GM18951 (cell line): ENCODE measurements at regions not wholly inside any gene's neighbourhood (a gene's known extent, or its start where the extent isn't known, plus 50 kb on each side); places are given as distances from the start of the nearest gene placed in this dataset.
"Not testable (repeated sequence)": the region's sequence is repeated elsewhere in the genome, so short reads cannot be mapped to it uniquely, and the experiment has no call there.

Experiments
- POLR2A ChIP-seq: IDR thresholded peaks from 4 replicates; pipeline ENCODE4 v1.6.1; 2011; ENCODE audit warnings: mild to moderate bottlenecking; ENCODE audit not compliant: insufficient read length, insufficient read depth; ENCODE audit errors: extremely low read depth
- in situ Hi-C: fragments of 300-500 bp; cut with MboI; formaldehyde crosslinking; loops from one replicate; pipeline ENCODE4 v1.12.0; 2022; ENCODE audit warnings: low sequenced_read_pairs, mixed read lengths, inconsistent platforms; ENCODE audit not compliant: unreplicated experiment

GRCh38 chr13:31517599-31517998 is 221.7 kb upstream of the RXFP2 start:
- TF ChIP-seq POLR2A = no peak
- in situ Hi-C loops = no loop called here

- in situ Hi-C loops = no loop called here
- no peak for TF ChIP-seq POLR2A
These were observed 220.7 kb upstream of the RXFP2 start for GRCh38 chr13:31518645-31519044.

- no peak for TF ChIP-seq POLR2A
- in situ Hi-C loops = no loop called here
These were observed 217.9 kb upstream of the RXFP2 start for GRCh38 chr13:31521435-31521834.

GRCh38 chr13:31522396-31522795 is 216.9 kb upstream of the RXFP2 start:
- in situ Hi-C loops = no loop called here
- no peak for TF ChIP-seq POLR2A

- in situ Hi-C loops = no loop called here
- no peak for TF ChIP-seq POLR2A
These were observed 211.2 kb upstream of the RXFP2 start for GRCh38 chr13:31528176-31528575.

GRCh38 chr13:31528758-31529157 is 210.6 kb upstream of the RXFP2 start:
- in situ Hi-C loops = no loop called here
- TF ChIP-seq POLR2A = no peak

- TF ChIP-seq POLR2A = no peak
- in situ Hi-C loops = no loop called here
These were observed 208.4 kb upstream of the RXFP2 start for GRCh38 chr13:31530922-31531321.

- TF ChIP-seq POLR2A = no peak
- in situ Hi-C loops = no loop called here
These were observed 202.3 kb upstream of the RXFP2 start for GRCh38 chr13:31537052-31537451.

GRCh38 chr13:31538067-31539042 is 201.0 kb upstream of the RXFP2 start:
- in situ Hi-C loops = no loop called here

GRCh38 chr13:31540281-31540680 is 199.0 kb upstream of the RXFP2 start:
- no peak for TF ChIP-seq POLR2A
- in situ Hi-C loops = no loop called here

More at GRCh38 chr13:31538067-31539042, 201.0 kb upstream of the RXFP2 start:
- no peak for TF ChIP-seq POLR2A

- no peak for TF ChIP-seq POLR2A
- in situ Hi-C loops = no loop called here
These were observed 196.1 kb upstream of the RXFP2 start for GRCh38 chr13:31543190-31543589.

GRCh38 chr13:31545616-31546015 is 193.7 kb upstream of the RXFP2 start:
- no peak for TF ChIP-seq POLR2A
- in situ Hi-C loops = no loop called here

- in situ Hi-C loops = no loop called here
- TF ChIP-seq POLR2A = no peak
These were observed 182.9 kb upstream of the RXFP2 start for GRCh38 chr13:31556376-31556775.

- in situ Hi-C loops = not testable (repeated sequence)
These were observed 155.1 kb upstream of the RXFP2 start for GRCh38 chr13:31584221-31584620.
